IMR-90 (cell line): ENCODE measurements at regions not wholly inside any gene's neighbourhood (a gene's known extent, or its start where the extent isn't known, plus 50 kb on each side); places are given as distances from the start of the nearest gene placed in this dataset.

Experiments
- ATAC-seq: fragments of 200-7000 bp; cut with Tn5 transposase; 2 replicates; pipeline ENCODE4 v1.9.1; 2020; ENCODE audit warnings: low read depth, mild to moderate bottlenecking, moderate library complexity
- BruUV-seq: library from RNA; stranded (reverse); fragments of 400-500 nt; replicated peaks from 2 replicates; lab custom pipeline; 2021; lab: Mats Ljungman, UMichigan
- CTCF ChIA-PET: fragments of 300-600 bp; formaldehyde crosslinking; extraction: SDS; loops from one replicate; lab custom pipeline; 2021; ENCODE audit warnings: antibody characterized with exemption; lab: Yijun Ruan, JAX
- POLR2A ChIA-PET: fragments of 300-600 bp; sonication (Branson Sonifier 250); formaldehyde crosslinking; loops from one replicate; lab custom pipeline; 2022; ENCODE audit warnings: antibody characterized with exemption; ENCODE audit not compliant: unreplicated experiment; lab: Charles Lee
- DNase-seq: peaks from one replicate; pipeline ENCODE4 v3.0.0; 2013
- H2AFZ ChIP-seq: replicated peaks from 2 replicates; pipeline ENCODE3; 2013; ENCODE audit warnings: low read length, mild to moderate bottlenecking; ENCODE audit not compliant: poor library complexity
- H2AK5ac ChIP-seq: 2 replicates; pipeline ENCODE4 v1.6.1; 2013; ENCODE audit warnings: low read depth, low read length, inconsistent platforms
- H2AK9ac ChIP-seq: replicated peaks from 2 replicates; pipeline ENCODE3; 2013; ENCODE audit warnings: mild to moderate bottlenecking, low read depth, low read length, moderate library complexity; ENCODE audit not compliant: poor library complexity
- H2BK120ac ChIP-seq: 2 replicates; pipeline ENCODE4 v1.6.1; 2013; ENCODE audit warnings: low read depth, low read length, inconsistent platforms
- H2BK15ac ChIP-seq: 3 replicates; pipeline ENCODE4 v1.6.1; 2013; ENCODE audit warnings: low read depth, low read length, inconsistent platforms
- H2BK20ac ChIP-seq: 2 replicates; pipeline ENCODE4 v1.6.1; 2013; ENCODE audit warnings: low read depth, mild to moderate bottlenecking, inconsistent platforms, low read length, moderate library complexity
- H2BK5ac ChIP-seq: 2 replicates; pipeline ENCODE4 v1.6.1; 2013; ENCODE audit warnings: mild to moderate bottlenecking, low read depth, low read length, inconsistent platforms; ENCODE audit not compliant: poor library complexity, severe bottlenecking
- H3K14ac ChIP-seq: replicated peaks from 2 replicates; pipeline ENCODE4 v1.6.1; 2013; ENCODE audit warnings: low read depth, low read length, inconsistent platforms
- H3K18ac ChIP-seq: 2 replicates; pipeline ENCODE4 v1.6.1; 2013; ENCODE audit warnings: low read depth, low read length, control low read depth
- H3K23ac ChIP-seq: 2 replicates; pipeline ENCODE4 v1.6.1; 2013; ENCODE audit warnings: low read depth, low read length, inconsistent platforms
- H3K27ac ChIP-seq: 2 replicates; pipeline ENCODE4 v1.5.1; 2013; ENCODE audit warnings: mild to moderate bottlenecking, control low read depth, low read length; ENCODE audit not compliant: insufficient read depth
- H3K27me3 ChIP-seq: 2 replicates; pipeline ENCODE4 v1.6.1; 2013; ENCODE audit warnings: low read length; ENCODE audit not compliant: control insufficient read depth, insufficient read depth
- H3K36me3 ChIP-seq: 2 replicates; pipeline ENCODE4 v1.6.1; 2013; ENCODE audit warnings: low read length, mixed read lengths; ENCODE audit not compliant: control insufficient read depth, insufficient read depth
- H3K4ac ChIP-seq: 2 replicates; pipeline ENCODE4 v1.6.1; 2013; ENCODE audit warnings: low read depth, low read length, inconsistent platforms
- H3K4me1 ChIP-seq: 2 replicates; pipeline ENCODE4 v1.6.1; 2013; ENCODE audit warnings: low read length, mixed read lengths; ENCODE audit not compliant: control insufficient read depth, insufficient read depth
- H3K4me2 ChIP-seq: 2 replicates; pipeline ENCODE4 v1.6.1; 2013; ENCODE audit warnings: low read depth, mild to moderate bottlenecking, control low read depth, low read length, moderate library complexity
- H3K4me3 ChIP-seq: 2 replicates; pipeline ENCODE4 v1.5.1; 2013; ENCODE audit warnings: low read depth, mild to moderate bottlenecking, control low read depth, low read length, moderate library complexity; ENCODE audit not compliant: insufficient read depth
- H3K56ac ChIP-seq: 2 replicates; pipeline ENCODE4 v1.6.1; 2013; ENCODE audit warnings: low read length, inconsistent platforms; ENCODE audit not compliant: insufficient read depth; ENCODE audit errors: extremely low read depth
- H3K79me1 ChIP-seq, 2 experiments: 2 replicates each; pipeline ENCODE4 v1.6.1; 2013; ENCODE audit warnings: low read length in 2 of 2, inconsistent platforms in 1 of 2, low read depth in 1 of 2
- H3K9ac ChIP-seq: 2 replicates; pipeline ENCODE4 v1.6.1; 2013; ENCODE audit warnings: low read depth, low read length, control low read depth
- H3K9me1 ChIP-seq: 2 replicates; pipeline ENCODE4 v1.6.1; 2013; ENCODE audit warnings: low read length, inconsistent platforms; ENCODE audit not compliant: insufficient read depth
- H3K9me3 ChIP-seq: 2 replicates; pipeline ENCODE4 v1.6.1; 2013; ENCODE audit warnings: low read length; ENCODE audit not compliant: control insufficient read depth, insufficient read depth
- H4K20me1 ChIP-seq: 2 replicates; pipeline ENCODE4 v1.6.1; 2013; ENCODE audit warnings: low read length, inconsistent platforms; ENCODE audit not compliant: insufficient read depth
- H4K5ac ChIP-seq: 2 replicates; pipeline ENCODE4 v1.6.1; 2013; ENCODE audit warnings: mild to moderate bottlenecking, low read depth, low read length, control low read depth
- H4K8ac ChIP-seq, 2 experiments: 2 replicates each; pipeline ENCODE4 v1.6.1; 2013; ENCODE audit warnings: low read depth in 2 of 2, low read length in 2 of 2, control low read depth in 1 of 2, inconsistent platforms in 1 of 2
- H4K91ac ChIP-seq: 2 replicates; pipeline ENCODE4 v1.6.1; 2013; ENCODE audit warnings: low read depth, low read length, inconsistent platforms; ENCODE audit not compliant: insufficient read depth
- BHLHE40 ChIP-seq: fragments of 150-350 bp; IDR thresholded peaks from 2 replicates; pipeline ENCODE4 v1.6.1; 2016; ENCODE audit warnings: mild to moderate bottlenecking, low read depth, low read length
- CEBPB ChIP-seq: IDR thresholded peaks from 2 replicates; pipeline ENCODE4 v1.6.1; 2012; ENCODE audit warnings: low read depth, low read length, improper control_type of control experiment
- CHD1 ChIP-seq: IDR thresholded peaks from 2 replicates; pipeline ENCODE4 v1.6.1; 2012; ENCODE audit warnings: low read depth, low read length, improper control_type of control experiment
- FOS ChIP-seq: fragments of 150-350 bp; IDR thresholded peaks from 2 replicates; pipeline ENCODE4 v1.6.1; 2016; ENCODE audit warnings: low read depth, low read length
- MAFK ChIP-seq: IDR thresholded peaks from 2 replicates; pipeline ENCODE4 v1.6.1; 2012; ENCODE audit warnings: low read depth, low read length, improper control_type of control experiment
- MAZ ChIP-seq: IDR thresholded peaks from 2 replicates; pipeline ENCODE4 v1.6.1; 2012; ENCODE audit warnings: low read depth, mild to moderate bottlenecking, low read length, improper control_type of control experiment, moderate library complexity, borderline replicate concordance
- NFE2L2 ChIP-seq: fragments of 150-350 bp; IDR thresholded peaks from 2 replicates; pipeline ENCODE4 v1.6.1; 2016; ENCODE audit warnings: low read depth, mild to moderate bottlenecking, low read length
- POLR2A ChIP-seq: IDR thresholded peaks from 2 replicates; pipeline ENCODE4 v1.6.1; 2012; ENCODE audit warnings: mild to moderate bottlenecking, low read depth, low read length
- RAD21 ChIP-seq: IDR thresholded peaks from 2 replicates; pipeline ENCODE4 v1.6.1; 2012; ENCODE audit warnings: low read length, improper control_type of control experiment
- RCOR1 ChIP-seq: IDR thresholded peaks from 2 replicates; pipeline ENCODE4 v1.6.1; 2012; ENCODE audit warnings: mild to moderate bottlenecking, low read length, improper control_type of control experiment; ENCODE audit not compliant: insufficient replicate concordance
- RFX5 ChIP-seq: IDR thresholded peaks from 2 replicates; pipeline ENCODE4 v1.8.0; 2012; ENCODE audit warnings: low read depth, mild to moderate bottlenecking, low read length, moderate library complexity
- SMC3 ChIP-seq: fragments of 150-350 bp; IDR thresholded peaks from 2 replicates; pipeline ENCODE4 v1.6.1; 2016; ENCODE audit warnings: low read depth, mild to moderate bottlenecking, antibody characterized with exemption, low read length, moderate library complexity
- WGBS, 2 experiments: methylation state at CpG; one replicate each; pipeline versions ENCODE4 v1.1.5 to v1.1.7; 2013; ENCODE audit warnings: missing lambda C conversion rate in 2 of 2; ENCODE audit not compliant: insufficient read length in 1 of 2; ENCODE audit errors: extremely low coverage in 2 of 2; 5-methylcytosine and 5-hydroxymethylcytosine counted together
- dilution Hi-C: fragments of 300-500 bp; cut with HindIII; formaldehyde crosslinking; loops from one replicate; pipeline ENCODE4 v1.14.3; 2018; ENCODE audit warnings: low sequenced_read_pairs; ENCODE audit not compliant: unreplicated experiment
- in situ Hi-C: fragments of 300-500 bp; cut with MboI; formaldehyde crosslinking; loops from 3 replicates; pipeline ENCODE4 v1.14.3; 2019; ENCODE audit warnings: low sequenced_read_pairs, inconsistent platforms, mixed read lengths
- intact Hi-C: fragments of 100-400 bp; cut with micrococcal nuclease; formaldehyde crosslinking; loops from 2 replicates; pipeline ENCODE4 v1.10.0; 2022
- TF ChIP-seq, protein P1 (sequence below): fragments of 150-350 bp; IDR thresholded peaks from 2 replicates; pipeline ENCODE4 v1.6.1; 2017; ENCODE audit warnings: mild to moderate bottlenecking, antibody characterized with exemption, low read length, low read depth
- TF ChIP-seq, protein P2 (sequence below): fragments of 150-350 bp; IDR thresholded peaks from 2 replicates; pipeline ENCODE4 v1.6.1; 2016; ENCODE audit warnings: low read depth, mild to moderate bottlenecking, low read length, moderate library complexity, borderline replicate concordance
- TF ChIP-seq, protein P3 (sequence below): conservative IDR thresholded peaks from 2 replicates; pipeline ENCODE4 v1.5.1; 2012; ENCODE audit warnings: mild to moderate bottlenecking, low read depth, low read length, improper control_type of control experiment

DNA sequence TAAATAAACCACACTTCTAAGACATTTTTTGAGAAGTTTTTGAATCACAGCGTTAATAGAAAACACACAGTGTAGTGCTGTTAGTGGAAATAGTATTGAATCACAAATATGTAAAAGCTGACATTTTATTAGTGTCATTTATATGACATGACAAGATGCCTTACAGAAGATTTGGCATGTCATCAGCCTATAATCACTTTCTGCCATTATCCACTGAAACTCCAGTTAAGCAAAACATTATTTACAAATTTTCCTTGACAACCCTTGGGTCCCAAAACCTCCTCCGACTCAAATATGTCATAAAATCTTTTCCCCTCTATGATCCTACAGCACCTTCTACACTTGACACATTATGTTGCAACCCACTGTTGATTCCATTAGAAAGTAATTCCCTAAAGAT is 376.9 kb upstream of the LRFN5 start:
- TF ChIP-seq, protein P1, sequence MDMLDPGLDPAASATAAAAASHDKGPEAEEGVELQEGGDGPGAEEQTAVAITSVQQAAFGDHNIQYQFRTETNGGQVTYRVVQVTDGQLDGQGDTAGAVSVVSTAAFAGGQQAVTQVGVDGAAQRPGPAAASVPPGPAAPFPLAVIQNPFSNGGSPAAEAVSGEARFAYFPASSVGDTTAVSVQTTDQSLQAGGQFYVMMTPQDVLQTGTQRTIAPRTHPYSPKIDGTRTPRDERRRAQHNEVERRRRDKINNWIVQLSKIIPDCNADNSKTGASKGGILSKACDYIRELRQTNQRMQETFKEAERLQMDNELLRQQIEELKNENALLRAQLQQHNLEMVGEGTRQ = no peak
- TF ChIP-seq CHD1 (no peak), BHLHE40 (no peak), RAD21 (no peak), CEBPB (no peak), MAZ (no peak), NFE2L2 (no peak), POLR2A (no peak), MAFK (no peak), FOS (no peak), RCOR1 (no peak), SMC3 (no peak), RFX5 (no peak)
- TF ChIP-seq, protein P2, sequence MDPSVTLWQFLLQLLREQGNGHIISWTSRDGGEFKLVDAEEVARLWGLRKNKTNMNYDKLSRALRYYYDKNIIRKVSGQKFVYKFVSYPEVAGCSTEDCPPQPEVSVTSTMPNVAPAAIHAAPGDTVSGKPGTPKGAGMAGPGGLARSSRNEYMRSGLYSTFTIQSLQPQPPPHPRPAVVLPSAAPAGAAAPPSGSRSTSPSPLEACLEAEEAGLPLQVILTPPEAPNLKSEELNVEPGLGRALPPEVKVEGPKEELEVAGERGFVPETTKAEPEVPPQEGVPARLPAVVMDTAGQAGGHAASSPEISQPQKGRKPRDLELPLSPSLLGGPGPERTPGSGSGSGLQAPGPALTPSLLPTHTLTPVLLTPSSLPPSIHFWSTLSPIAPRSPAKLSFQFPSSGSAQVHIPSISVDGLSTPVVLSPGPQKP = no peak
- TF ChIP-seq, protein P3, sequence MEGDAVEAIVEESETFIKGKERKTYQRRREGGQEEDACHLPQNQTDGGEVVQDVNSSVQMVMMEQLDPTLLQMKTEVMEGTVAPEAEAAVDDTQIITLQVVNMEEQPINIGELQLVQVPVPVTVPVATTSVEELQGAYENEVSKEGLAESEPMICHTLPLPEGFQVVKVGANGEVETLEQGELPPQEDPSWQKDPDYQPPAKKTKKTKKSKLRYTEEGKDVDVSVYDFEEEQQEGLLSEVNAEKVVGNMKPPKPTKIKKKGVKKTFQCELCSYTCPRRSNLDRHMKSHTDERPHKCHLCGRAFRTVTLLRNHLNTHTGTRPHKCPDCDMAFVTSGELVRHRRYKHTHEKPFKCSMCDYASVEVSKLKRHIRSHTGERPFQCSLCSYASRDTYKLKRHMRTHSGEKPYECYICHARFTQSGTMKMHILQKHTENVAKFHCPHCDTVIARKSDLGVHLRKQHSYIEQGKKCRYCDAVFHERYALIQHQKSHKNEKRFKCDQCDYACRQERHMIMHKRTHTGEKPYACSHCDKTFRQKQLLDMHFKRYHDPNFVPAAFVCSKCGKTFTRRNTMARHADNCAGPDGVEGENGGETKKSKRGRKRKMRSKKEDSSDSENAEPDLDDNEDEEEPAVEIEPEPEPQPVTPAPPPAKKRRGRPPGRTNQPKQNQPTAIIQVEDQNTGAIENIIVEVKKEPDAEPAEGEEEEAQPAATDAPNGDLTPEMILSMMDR = no peak

More for the DNA sequence above, 376.9 kb upstream of the LRFN5 start:
- no peak overlapping the region for H2BK120ac ChIP-seq
- no peak overlapping the region for H2BK15ac ChIP-seq
- H3K14ac ChIP-seq = no peak overlapping the region
- H3K4me1 ChIP-seq = no peaks in the 10 kb centered on the region
- ChIA-PET CTCF (no interaction called here), POLR2A (no interaction called here)
- no peak overlapping the region for H3K4me3 ChIP-seq
- no peak overlapping the region for H2AK5ac ChIP-seq
- H2BK20ac ChIP-seq = no peak overlapping the region
- no peaks in the 10 kb centered on the region for H3K27me3 ChIP-seq
- H3K9me1 ChIP-seq = no peaks in the 10 kb centered on the region
- no peak overlapping the region for H4K5ac ChIP-seq
- dilution Hi-C loops (no loop called here), intact Hi-C loops (no loop called here), in situ Hi-C loops (no loop called here)
- no peak overlapping the region for H3K23ac ChIP-seq
- H3K4ac ChIP-seq = no peak overlapping the region
- no peak overlapping the region for H3K27ac ChIP-seq
- no peak overlapping the region for H2BK5ac ChIP-seq
- H3K79me1 ChIP-seq = no peaks in the 10 kb centered on the region
- H4K20me1 ChIP-seq = no peaks in the 10 kb centered on the region
- no peak overlapping the region for H2AK9ac ChIP-seq
- no peaks in the 10 kb centered on the region for H3K36me3 ChIP-seq
- no peaks in the 10 kb centered on the region for H3K9me3 ChIP-seq
- no peak overlapping the region for H4K91ac ChIP-seq
- no peak overlapping the region for H3K9ac ChIP-seq
- no peak overlapping the region for H3K4me2 ChIP-seq
- H3K18ac ChIP-seq = no peak overlapping the region
- H3K56ac ChIP-seq = no peak overlapping the region
- no peak overlapping the region for H2AFZ ChIP-seq
- no CpG with 5 or more reads among the region's 2 CpGs for WGBS, 2 experiments
- DNase-seq (no peak), ATAC-seq (no peak)
- BruUV-seq = no TSS peak
- H4K8ac ChIP-seq = no peak overlapping the region
